GM18505 (cell line): ENCODE measurements at regions not wholly inside any gene's neighbourhood (a gene's known extent, or its start where the extent isn't known, plus 50 kb on each side); places are given as distances from the start of the nearest gene placed in this dataset.
"Not testable (repeated sequence)": the region's sequence is repeated elsewhere in the genome, so short reads cannot be mapped to it uniquely, and the experiment has no call there.

Experiments used
- ATAC-seq: cut with Tn5 transposase; IDR thresholded peaks from one replicate; pipeline ENCODE4 v1.9.1; 2021; ENCODE audit not compliant: unreplicated experiment
- POLR2A ChIP-seq: IDR thresholded peaks from 4 replicates; pipeline ENCODE4 v1.6.1; 2011; ENCODE audit warnings: borderline replicate concordance; ENCODE audit not compliant: insufficient read depth, insufficient read length; ENCODE audit errors: extremely low read depth

DNA sequence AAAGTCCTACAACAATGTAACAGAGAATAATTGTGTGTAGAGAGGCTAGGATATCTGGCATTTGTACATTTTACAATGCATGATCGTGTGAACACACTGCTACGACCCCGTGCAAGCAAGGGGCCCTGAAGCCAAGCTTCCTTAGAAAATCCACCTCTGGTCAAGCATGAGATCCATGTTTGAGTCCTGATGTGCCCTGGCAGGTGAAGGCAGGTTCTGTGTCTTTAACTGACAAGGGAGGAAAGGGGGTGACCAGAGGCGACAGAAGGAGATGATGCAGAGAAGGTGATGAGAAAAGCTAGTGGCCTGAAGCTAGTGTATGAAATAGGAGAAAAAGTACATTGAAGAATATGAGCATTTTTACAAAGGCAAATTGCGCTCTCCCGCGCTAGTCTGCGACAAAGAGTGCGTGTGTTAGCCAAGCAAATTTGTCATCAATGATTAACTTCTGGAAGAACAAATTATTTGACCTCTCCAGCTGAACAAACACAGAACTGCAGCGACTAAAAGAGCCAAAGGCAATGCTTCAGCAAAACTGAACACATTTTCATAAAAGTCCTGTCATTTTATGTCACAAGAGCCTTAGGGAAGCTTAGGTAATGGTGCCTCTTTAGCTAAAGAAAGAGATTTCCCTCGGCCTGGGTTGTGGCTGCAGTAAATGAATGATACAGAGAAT lies 101.7 kb upstream of the DAPK1 start:
- no peak for ATAC-seq
- TF ChIP-seq POLR2A: no peak

DNA sequence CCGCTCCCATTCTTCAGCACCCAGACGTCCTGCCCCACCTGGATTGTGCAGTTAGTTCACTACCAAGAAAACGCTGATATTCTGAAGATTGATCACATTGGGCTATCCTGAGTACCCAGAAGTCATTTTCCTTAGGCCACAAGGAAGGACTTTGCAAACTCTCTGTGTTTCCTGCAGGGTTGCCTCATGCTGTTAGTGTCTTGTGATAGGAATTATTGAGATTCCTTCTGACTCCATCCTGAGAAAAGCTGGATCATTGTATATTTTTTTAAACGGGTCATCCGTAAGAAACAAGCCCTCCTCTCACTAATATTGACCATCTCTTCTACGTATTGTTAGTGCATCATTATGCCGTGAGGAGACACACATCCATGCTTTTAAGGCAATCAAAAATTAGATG lies 96.0 kb upstream of the DAPK1 start:
- no peak for ATAC-seq
- no peak for TF ChIP-seq POLR2A

DNA sequence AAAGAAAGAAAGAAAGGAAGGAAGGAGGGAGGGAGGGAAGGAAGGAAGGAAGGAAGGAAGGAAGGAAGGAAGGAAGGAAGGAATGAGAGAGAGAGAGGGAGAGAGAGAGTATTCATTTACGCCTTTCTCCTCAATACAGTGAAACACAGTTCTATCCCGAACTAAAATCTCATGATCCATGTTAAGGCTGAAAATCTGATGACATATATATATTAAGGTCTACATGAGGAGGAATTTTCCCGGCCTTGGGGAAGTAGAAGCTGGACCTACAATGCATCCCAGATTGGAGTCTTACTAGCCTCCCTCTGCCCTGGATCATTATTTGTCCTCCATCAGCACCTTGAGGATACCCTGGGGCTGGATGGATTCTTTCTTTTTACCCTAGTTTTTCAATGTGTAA lies 95.1 kb upstream of the DAPK1 start:
- no peak for TF ChIP-seq POLR2A
- ATAC-seq: no peak

DNA sequence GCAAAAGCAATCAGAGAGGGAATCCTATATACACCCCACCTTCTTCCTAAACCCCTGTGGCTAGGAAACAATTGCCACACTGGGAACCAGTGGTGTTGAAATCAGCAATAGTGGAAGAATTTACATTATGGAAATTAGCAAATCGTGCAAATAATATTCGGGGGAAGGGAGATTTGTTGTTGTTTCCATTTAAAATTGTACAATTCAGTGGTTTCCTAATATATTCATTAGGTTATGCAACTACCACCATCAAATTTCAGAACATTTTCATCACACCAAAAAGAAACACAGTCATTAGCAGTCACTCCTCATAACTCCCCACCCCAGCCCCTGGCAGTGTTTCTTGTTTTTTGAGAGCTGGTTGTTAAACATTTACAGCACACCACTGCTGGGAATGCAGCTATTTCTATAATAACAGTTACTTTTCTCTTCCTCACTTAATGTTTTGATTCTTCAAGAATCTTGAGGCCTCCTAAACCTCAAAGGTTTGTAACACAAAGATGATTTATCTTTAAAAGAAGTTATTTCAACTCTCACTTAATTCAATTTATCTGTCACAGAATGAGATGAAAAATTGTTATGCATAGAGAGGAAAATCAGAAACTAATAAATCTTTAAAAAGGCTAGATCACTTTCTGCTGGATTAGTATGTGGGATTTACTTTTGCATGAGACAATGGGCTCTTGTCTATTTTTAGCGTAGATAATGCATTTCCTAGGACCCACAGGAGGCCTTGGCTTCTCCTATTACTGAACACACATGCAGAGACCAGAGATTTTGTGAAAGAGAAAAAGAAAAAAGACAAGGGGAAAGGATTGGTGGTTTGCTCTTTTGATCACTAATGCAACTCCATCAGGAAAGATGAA lies 91.8 kb upstream of the DAPK1 start:
- TF ChIP-seq POLR2A: no peak
- ATAC-seq: no peak

DNA sequence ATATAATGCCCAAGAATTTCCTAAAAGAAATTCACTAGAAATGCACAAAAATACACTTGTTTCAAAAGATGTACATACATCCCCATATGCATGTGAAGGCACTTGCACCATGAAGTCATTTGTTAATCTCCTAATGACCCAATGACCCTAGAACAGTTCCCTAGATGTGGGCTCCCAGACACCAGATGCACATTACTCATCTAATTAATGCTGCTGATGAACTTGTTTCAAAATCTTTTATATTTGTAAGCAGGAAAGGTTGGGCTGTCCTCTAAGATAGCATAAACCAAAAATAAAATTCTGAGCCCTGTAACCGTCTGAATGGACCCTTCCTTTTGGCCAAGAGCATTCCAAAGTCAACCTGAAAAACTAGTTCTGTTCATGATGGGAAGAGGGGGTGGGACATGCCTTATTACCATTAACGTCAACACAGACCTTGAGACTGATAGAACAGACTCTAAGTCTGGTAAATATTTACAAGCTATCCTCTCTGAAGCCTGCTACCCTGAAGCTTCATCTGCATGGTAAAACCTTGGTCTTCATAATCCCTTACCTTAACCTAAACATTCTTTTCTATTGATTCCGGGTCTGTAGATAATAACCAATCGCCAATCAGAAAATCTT lies 91.0 kb upstream of the DAPK1 start:
- no peak for ATAC-seq
- no peak for TF ChIP-seq POLR2A

DNA sequence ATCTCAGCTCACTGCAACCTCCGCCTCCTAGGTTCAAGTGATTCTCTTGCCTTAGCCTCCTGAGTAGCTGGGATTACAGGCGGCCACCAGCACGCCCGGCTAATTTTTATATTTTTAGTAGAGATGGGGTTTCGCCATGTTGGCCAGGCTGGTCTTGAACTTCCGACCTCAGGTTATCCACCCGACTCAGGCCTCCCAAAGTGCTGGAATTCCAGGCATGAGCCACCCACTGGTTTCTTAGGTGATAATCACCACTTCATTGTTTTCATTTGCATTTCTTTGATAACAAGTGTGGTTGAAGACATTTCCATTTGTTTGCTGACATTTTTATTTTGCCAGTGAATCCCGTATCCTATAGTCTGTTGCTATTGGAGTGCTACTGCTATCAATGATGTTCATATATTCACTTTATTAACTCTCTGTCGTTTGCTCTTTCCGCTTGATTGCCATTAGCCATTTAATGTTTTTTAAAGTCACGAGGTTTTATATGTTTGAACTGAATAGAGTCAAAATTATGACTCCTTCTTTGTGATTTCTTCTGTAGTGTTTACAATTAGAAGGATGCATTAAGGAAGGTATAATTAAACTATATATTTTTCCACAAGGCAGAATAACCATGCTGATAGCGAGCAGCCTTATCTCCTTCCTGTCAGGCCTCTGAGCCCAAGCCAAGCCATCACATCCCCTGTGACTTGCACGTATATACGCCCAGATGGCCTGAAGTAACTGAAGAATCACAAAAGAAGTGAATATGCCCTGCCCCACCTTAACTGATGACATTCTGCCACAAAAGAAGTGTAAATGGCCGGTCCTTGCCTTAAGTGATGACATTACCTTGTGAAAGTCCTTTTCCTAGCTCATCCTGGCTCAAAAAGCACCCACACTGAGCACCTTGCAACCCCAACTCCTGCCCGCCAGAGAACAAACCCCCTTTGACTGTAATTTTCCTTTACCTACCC lies 87.3 kb upstream of the DAPK1 start:
- ATAC-seq: not testable (repeated sequence)

DNA sequence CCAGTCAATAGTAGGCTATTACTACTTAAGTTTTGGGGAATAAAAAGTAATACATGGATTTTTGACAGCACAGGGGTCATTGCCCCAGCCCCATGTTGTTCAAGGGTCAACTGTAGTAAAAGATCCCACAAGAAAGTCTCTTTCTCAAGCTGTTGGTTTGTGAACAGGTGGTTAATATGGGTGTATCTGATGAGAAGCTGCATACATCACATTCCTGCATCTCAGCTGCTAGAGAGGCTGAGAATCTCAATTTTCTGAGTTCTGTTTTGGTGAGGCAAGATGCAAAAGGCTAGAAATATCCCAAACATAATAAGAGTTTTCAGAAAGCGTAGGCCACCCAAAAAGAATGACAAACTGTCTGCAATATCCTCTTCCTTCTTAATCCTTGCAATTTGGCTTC lies 76.8 kb upstream of the DAPK1 start:
- no peak for ATAC-seq
- no peak for TF ChIP-seq POLR2A

DNA sequence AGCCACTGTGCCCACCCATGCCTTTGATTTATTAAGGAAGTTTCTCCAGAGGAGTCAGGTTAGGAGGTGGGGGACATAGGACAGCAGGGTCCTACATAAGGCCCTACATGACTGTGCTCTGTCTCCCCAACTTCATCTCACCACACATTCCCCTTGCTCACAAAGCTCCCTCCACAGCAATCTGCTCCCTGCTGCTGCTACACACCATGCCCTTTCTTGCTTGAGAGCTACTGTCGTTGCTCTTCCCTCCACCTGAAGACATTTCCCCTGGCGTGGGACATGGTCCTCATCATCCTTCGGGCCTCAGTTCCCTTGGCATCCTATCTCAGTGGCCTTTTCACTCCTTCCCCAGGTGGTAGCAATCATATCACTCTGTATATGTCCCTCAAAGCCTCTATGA lies 75.9 kb upstream of the DAPK1 start:
- ATAC-seq: no peak
- no peak for TF ChIP-seq POLR2A

DNA sequence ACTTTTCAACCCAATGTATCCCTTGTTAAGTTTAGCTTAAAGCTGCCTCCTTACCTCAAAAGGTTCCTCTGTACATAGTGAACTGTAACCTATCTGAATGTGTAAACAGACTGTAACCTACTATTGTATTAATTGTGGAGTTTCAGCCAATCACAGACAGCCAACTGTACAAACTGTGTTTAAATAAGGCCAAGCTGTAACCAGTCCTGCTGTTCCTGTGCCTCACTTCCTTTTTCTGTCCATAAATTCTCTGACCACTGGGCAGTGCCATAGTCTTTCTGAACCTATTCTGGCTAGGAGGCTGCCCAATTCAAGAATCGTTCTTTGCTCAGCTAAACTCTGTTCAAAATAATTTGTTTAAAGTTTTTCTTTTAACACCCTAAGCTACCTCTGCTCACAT lies 74.7 kb upstream of the DAPK1 start:
- no peak for ATAC-seq
- no peak for TF ChIP-seq POLR2A

DNA sequence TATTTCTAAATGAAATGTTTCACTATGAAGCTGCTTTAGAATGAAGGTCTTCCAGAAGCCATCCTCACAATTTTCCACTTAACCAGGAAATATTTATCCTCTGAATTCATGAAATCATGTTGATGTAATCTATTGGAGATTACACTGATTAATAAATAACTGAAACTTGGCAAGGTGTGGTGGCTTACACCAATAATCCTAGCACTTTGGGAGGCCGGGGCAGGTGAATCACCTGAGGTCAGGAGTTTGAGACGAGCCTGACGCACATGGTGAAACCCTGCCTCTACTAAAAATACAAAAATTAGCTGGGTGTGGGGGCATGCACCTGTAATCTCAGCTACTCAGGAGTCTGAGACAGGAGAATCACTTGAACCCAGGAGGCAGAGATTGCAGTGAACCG lies 73.8 kb upstream of the DAPK1 start:
- ATAC-seq: not testable (repeated sequence)

DNA sequence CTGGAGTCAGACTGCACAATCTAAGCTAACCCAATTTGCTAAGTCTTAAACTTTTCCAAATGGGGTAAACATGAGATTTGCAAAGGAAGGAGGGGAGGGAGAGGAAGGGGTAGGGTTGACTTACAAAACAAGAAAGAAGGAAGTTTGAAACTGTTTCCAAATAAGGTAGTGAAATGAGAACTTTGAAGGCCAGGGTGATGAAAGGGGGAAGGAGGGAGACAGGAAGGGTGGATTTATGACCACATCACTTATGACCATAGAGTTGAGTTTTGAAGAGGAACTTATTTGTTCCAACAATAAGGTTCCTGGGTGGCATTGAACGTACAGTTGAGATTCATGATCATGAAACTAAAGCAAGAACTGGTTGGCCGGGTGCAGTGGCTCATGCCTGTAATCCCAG lies 72.5 kb upstream of the DAPK1 start:
- no peak for ATAC-seq
- no peak for TF ChIP-seq POLR2A

DNA sequence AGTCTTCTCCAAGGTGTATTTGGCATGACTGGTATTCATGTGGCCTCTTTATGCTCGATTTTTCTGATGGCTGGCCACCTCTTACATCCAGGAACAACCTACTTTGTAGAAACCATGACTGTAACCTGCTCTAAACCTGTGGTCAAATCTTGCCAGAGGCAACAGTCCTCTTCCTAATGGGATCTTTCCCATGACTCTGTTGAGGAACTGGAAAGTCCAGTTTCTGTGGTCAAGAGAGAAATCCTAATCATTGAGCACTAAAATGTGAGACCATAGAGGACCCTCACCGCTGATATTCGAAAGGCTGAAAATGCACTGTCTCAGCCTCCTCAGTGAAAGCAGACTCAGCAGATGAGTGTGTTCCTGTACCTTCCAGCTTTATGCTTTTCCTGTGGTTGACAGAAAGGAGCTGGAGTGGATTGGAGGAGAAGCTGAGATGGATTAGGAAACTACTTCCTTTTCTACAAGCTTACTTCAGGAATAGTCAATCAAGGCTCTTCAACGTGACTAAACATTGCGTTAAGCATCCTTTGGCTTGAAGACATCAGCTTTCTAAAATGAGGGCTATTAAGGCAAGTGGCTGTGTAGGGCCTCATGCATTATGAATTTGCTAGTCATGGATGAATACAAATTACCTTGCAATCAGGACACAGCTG lies 69.7 kb upstream of the DAPK1 start:
- ATAC-seq: no peak
- no peak for TF ChIP-seq POLR2A

DNA sequence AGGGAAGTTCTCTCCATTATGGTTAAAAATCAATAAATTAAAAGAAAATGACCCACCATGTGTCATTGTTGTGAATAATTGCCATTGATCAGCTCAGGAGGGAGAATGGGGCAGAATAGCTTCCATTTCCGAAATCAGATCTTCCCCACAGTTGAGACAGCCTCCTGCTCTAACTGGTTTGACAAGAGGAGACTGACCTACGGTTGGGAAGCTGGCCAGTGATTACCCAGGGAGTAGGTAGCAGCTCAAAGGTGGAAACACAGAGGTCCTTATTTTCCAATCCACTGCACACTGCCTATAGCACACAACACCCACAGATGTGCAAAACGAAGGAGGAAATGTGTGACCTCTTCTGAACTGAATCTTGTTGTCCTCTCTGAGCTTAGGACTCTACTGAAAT lies 69.0 kb upstream of the DAPK1 start:
- no peak for TF ChIP-seq POLR2A
- ATAC-seq: no peak
